Neutrophil (primary cell): ENCODE measurements at regions not wholly inside any gene's neighbourhood (a gene's known extent, or its start where the extent isn't known, plus 50 kb on each side); places are given as distances from the start of the nearest gene placed in this dataset.

ENCODE experiments used
- H3K27ac ChIP-seq: fragments of 200-600 bp; sonication (generic); 2 replicates; pipeline ENCODE4 v1.5.1; 2016; ENCODE audit warnings: mild to moderate bottlenecking, moderate library complexity
- H3K27me3 ChIP-seq: fragments of 200-600 bp; sonication (generic); 2 replicates; pipeline ENCODE4 v1.6.0; 2016; ENCODE audit warnings: mild to moderate bottlenecking
- H3K36me3 ChIP-seq: fragments of 200-600 bp; sonication (generic); 2 replicates; pipeline ENCODE4 v1.5.1; 2017
- H3K4me1 ChIP-seq, 2 experiments: fragments of 200-600 bp in 1 of 2; sonication (generic) in 1 of 2; 1 replicate in 1 of 2; 2 replicates in 1 of 2; pipeline versions ENCODE4 v1.5.1 to v1.6.1; 2013 to 2016; ENCODE audit warnings: low read depth in 1 of 2, low read length in 1 of 2, mild to moderate bottlenecking in 1 of 2, moderate library complexity in 1 of 2; ENCODE audit not compliant: control insufficient read depth in 1 of 2, insufficient read depth in 1 of 2
- H3K4me3 ChIP-seq, 2 experiments: fragments of 200-600 bp in 1 of 2; sonication (generic) in 1 of 2; 1 replicate in 1 of 2; 2 replicates in 1 of 2; pipeline ENCODE4 v1.5.1; 2013 to 2016; ENCODE audit warnings: low read depth in 1 of 2, low read length in 1 of 2, mild to moderate bottlenecking in 1 of 2, moderate library complexity in 1 of 2
- H3K9me3 ChIP-seq: fragments of 200-600 bp; sonication (generic); 2 replicates; pipeline ENCODE4 v1.5.1; 2016
- CTCF ChIP-seq: fragments of 200-600 bp; sonication (generic); IDR thresholded peaks from 2 replicates; pipeline ENCODE4 v1.5.1; 2016; ENCODE audit warnings: antibody characterized with exemption

DNA sequence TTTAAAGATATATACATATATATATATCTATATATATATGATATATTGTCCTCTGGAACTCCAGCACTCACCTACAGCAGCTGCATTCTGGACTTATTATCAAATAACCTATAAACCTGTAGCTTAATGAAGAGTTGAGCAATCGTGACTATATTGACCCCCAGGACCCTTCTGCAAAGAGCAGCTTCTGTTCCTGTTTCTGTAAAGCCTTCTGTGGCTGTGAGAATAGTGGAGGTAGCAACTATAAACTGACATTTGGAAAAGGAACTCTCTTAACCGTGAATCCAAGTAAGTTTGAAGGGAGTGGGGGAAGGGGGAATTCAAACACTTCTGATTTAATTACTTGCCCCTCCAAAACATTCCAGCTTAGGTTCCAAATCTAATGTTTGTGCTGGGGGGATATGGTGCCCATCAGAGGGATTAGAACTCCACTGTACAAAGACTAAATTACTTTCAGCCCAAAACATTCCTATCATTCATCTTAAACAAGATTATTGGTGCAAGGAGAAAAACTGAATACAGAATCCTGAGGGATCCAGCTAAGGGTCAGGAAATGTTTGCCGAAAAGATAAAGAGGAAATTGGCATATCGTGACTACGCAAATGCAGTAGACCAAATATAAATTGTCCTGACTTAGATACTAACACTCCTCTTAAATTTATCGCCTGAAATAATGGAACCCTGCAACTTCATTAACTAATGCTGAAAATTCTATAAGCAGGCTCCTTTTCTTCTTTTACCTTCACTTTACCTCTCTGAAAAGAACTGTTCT is 106.1 kb downstream of the DAD1 start:
- Histone ChIP-seq H3K27ac (no peak overlapping the region), H3K27me3 (no peaks in the 10 kb centered on the region), H3K4me3 (no peak overlapping the region), H3K9me3 (no peaks in the 10 kb centered on the region), H3K36me3 (no peaks in the 10 kb centered on the region), H3K4me1 (no peaks in the 10 kb centered on the region)
- no peak for TF ChIP-seq CTCF

DNA sequence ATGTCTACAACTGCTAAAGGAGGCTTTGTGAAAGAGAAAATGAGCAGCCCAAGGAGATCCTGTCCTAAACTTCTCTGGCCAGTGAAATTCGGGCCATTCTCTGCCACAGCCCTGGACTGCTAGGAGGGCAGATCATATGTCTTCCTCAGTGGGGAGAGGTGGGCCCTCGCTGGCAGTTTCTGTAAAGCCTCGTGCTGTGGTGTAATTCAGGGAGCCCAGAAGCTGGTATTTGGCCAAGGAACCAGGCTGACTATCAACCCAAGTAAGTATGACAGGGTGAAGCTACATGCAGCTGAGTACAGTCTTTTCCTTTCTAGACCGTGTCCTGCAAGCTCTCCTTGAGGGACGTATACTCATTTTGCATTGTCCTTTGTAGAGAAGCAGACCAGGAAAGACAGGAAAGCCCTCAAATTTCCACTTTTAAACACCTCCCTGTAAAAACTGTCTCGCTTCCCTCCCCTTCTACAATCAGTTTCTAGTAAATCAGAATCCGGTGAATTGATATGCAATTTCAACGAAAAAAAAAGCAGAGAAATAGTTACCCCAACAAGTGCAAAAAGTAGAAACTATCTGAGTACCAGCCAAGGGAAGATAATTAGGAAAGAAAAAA is 106.8 kb downstream of the DAD1 start:
- H3K27me3 ChIP-seq: no peaks in the 10 kb centered on the region
- TF ChIP-seq CTCF: no peak
- H3K4me1 ChIP-seq: no peaks in the 10 kb centered on the region
- no peak overlapping the region for H3K4me3 ChIP-seq
- no peak overlapping the region for H3K27ac ChIP-seq
- H3K36me3 ChIP-seq: no peaks in the 10 kb centered on the region
- no peaks in the 10 kb centered on the region for H3K9me3 ChIP-seq

GRCh38 chr14:22481546-22481945 is 107.5 kb downstream of the DAD1 start:
- no peaks in the 10 kb centered on the region for H3K9me3 ChIP-seq
- H3K4me1 ChIP-seq: no peaks in the 10 kb centered on the region
- no peak overlapping the region for H3K27ac ChIP-seq

DNA sequence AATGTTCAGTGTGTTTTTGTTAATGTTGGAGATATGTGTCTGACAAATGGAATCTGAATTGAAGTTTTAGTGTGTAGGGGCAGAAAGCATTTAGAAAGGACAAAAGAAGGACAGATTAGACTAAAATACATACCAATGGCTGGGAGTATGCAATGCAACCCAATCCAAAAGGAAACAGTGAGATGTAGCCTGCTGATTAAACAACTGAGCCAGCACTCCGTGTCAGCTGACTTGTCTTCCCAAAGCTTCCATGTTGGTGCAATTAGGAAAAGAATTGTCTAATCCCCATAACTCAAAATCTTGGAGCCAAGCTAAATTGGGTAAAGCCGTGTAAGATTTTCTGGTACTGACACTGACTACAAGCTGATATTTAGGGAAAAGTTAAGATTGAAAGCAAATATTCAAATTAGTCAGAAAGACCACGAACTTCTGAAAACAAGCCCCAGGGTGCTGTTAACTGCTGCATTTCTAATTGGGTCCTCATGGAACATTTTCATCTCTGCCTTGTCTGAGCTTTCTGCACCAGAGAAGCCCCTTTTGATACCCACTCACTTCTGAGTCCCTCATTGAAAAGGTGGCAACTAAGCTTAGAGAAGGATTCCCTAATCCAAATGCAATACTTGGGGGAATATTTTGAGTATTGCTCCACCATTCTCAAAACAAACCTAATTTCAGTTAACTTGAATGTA is 109.1 kb downstream of the DAD1 start:
- no peak overlapping the region for H3K4me3 ChIP-seq
- no peaks in the 10 kb centered on the region for H3K9me3 ChIP-seq
- no peak overlapping the region for H3K27ac ChIP-seq
- H3K27me3 ChIP-seq: no peaks in the 10 kb centered on the region
- no peaks in the 10 kb centered on the region for H3K4me1 ChIP-seq
- H3K36me3 ChIP-seq: no peaks in the 10 kb centered on the region
- TF ChIP-seq CTCF: no peak

More at GRCh38 chr14:22481546-22481945, 107.5 kb downstream of the DAD1 start:
- no peak for TF ChIP-seq CTCF
- H3K36me3 ChIP-seq: no peaks in the 10 kb centered on the region
- no peaks in the 10 kb centered on the region for H3K27me3 ChIP-seq
- no peak overlapping the region for H3K4me3 ChIP-seq

DNA sequence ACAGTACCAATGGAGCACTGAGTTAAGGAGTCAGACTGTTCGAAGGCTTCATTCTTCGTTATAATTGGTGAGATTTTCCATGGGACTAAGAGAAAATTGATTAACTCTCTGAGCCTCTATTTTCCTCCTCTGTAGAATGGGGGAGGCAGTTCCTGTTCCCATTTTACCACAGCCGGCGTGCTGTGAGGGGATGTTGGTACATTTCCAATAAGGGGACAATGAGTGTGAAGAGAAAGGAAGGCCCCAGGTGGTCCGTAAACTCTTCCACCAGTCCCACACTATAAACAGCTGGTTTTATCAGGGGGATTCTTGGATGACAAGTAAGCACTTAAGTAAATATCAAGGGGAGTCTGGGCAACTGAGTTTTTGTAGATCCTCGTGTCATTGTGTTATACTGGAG is 109.9 kb downstream of the DAD1 start:
- H3K27me3 ChIP-seq: no peaks in the 10 kb centered on the region
- H3K27ac ChIP-seq: no peak overlapping the region
- no peak for TF ChIP-seq CTCF
- H3K4me1 ChIP-seq: no peaks in the 10 kb centered on the region
- no peak overlapping the region for H3K4me3 ChIP-seq
- no peaks in the 10 kb centered on the region for H3K36me3 ChIP-seq
- H3K9me3 ChIP-seq: no peaks in the 10 kb centered on the region
